Keratinocyte (primary cell): ENCODE measurements at regions not wholly inside any gene's neighbourhood (a gene's known extent, or its start where the extent isn't known, plus 50 kb on each side); places are given as distances from the start of the nearest gene placed in this dataset.
"Not testable (repeated sequence)": the region's sequence is repeated elsewhere in the genome, so short reads cannot be mapped to it uniquely, and the experiment has no call there.

Source experiments
- DNase-seq: peaks from one replicate; pipeline ENCODE4 v3.0.0-alpha.2; 2011; ENCODE audit warnings: low read depth, missing footprints, low spot score
- FAIRE-seq: peaks from 2 replicates; lab custom pipeline; 2011; peaks lifted over from hg19 to GRCh38; lab: Jason Lieb, UNC
- H2AFZ ChIP-seq: 2 replicates; pipeline ENCODE4 v1.6.0; 2012; ENCODE audit warnings: low read length, control low read depth, inconsistent platforms; ENCODE audit not compliant: control insufficient read depth
- H3K27ac ChIP-seq: 2 replicates; pipeline ENCODE4 v1.5.1; 2011; ENCODE audit warnings: low read length; ENCODE audit not compliant: control insufficient read depth, insufficient read depth
- H3K27me3 ChIP-seq: 3 replicates; pipeline ENCODE4 v1.6.0; 2011; ENCODE audit warnings: low read length; ENCODE audit not compliant: control insufficient read depth, insufficient read depth; ENCODE audit errors: extremely low read depth
- H3K36me3 ChIP-seq, 2 experiments: 2 replicates in 1 of 2; 3 replicates in 1 of 2; pipeline ENCODE4 v1.5.1; 2011; ENCODE audit warnings: low read length in 2 of 2, mild to moderate bottlenecking in 1 of 2; ENCODE audit not compliant: control insufficient read depth in 2 of 2, insufficient read depth in 2 of 2; ENCODE audit errors: extremely low read depth in 1 of 2
- H3K4me1 ChIP-seq: 3 replicates; pipeline ENCODE4 v1.5.1; 2011; ENCODE audit warnings: low read length; ENCODE audit not compliant: control insufficient read depth, insufficient read depth; ENCODE audit errors: extremely low read depth
- H3K4me2 ChIP-seq: 3 replicates; pipeline ENCODE4 v1.6.0; 2011; ENCODE audit warnings: low read depth, low read length; ENCODE audit not compliant: control insufficient read depth, insufficient read depth; ENCODE audit errors: extremely low read depth
- H3K4me3 ChIP-seq, 3 experiments: fragments of 200-600 bp in 1 of 3; sonication (generic) in 1 of 3; 2 replicates in 2 of 3; 3 replicates in 1 of 3; pipeline ENCODE4 v1.5.1; 2011 to 2016; ENCODE audit warnings: low read length in 3 of 3, mild to moderate bottlenecking in 3 of 3, control low read depth in 2 of 3, inconsistent platforms in 1 of 3, low read depth in 1 of 3, mixed read lengths in 1 of 3, mixed run types in 1 of 3, moderate library complexity in 1 of 3; ENCODE audit not compliant: control insufficient read depth in 2 of 3, insufficient read depth in 2 of 3; ENCODE audit errors: extremely low read depth in 1 of 3
- H3K79me2 ChIP-seq: 2 replicates; pipeline ENCODE4 v1.6.0; 2012; ENCODE audit warnings: low read length; ENCODE audit not compliant: control insufficient read depth, insufficient read depth
- H3K9ac ChIP-seq: 3 replicates; pipeline ENCODE4 v1.6.0; 2011; ENCODE audit warnings: low read length; ENCODE audit not compliant: control insufficient read depth, insufficient read depth; ENCODE audit errors: extremely low read depth
- H3K9me1 ChIP-seq: 3 replicates; pipeline ENCODE4 v1.6.0; 2011; ENCODE audit warnings: low read length; ENCODE audit not compliant: control insufficient read depth, insufficient read depth; ENCODE audit errors: extremely low read depth
- H3K9me3 ChIP-seq: 2 replicates; pipeline ENCODE4 v1.5.1; 2012; ENCODE audit warnings: low read depth, low read length; ENCODE audit not compliant: control insufficient read depth
- H4K20me1 ChIP-seq: 3 replicates; pipeline ENCODE4 v1.6.0; 2011; ENCODE audit warnings: low read length; ENCODE audit not compliant: control insufficient read depth, insufficient read depth; ENCODE audit errors: extremely low read depth
- CTCF ChIP-seq, 3 experiments: IDR thresholded peaks in 1 of 3; conservative IDR thresholded peaks in 1 of 3; optimal IDR thresholded peaks in 1 of 3; 2 replicates in 2 of 3; 3 replicates in 1 of 3; pipeline versions ENCODE3 to v1.5.1; 2011; ENCODE audit warnings: low read length in 3 of 3, mild to moderate bottlenecking in 3 of 3, moderate library complexity in 2 of 3, control low read depth in 1 of 3, inconsistent platforms in 1 of 3; ENCODE audit not compliant: insufficient read depth in 2 of 3; ENCODE audit errors: extremely low read depth in 1 of 3
- EZH2 ChIP-seq: IDR thresholded peaks from one replicate; pipeline ENCODE4 v1.6.1; 2012; ENCODE audit warnings: inconsistent platforms, mild to moderate bottlenecking, low read length, moderate library complexity
- dilution Hi-C: fragments of 300-500 bp; cut with MboI; formaldehyde crosslinking; loops from one replicate; pipeline ENCODE4 v1.7.0; 2020; ENCODE audit warnings: low sequenced_read_pairs; ENCODE audit not compliant: extremely low pct_ligation_motif_present

DNA sequence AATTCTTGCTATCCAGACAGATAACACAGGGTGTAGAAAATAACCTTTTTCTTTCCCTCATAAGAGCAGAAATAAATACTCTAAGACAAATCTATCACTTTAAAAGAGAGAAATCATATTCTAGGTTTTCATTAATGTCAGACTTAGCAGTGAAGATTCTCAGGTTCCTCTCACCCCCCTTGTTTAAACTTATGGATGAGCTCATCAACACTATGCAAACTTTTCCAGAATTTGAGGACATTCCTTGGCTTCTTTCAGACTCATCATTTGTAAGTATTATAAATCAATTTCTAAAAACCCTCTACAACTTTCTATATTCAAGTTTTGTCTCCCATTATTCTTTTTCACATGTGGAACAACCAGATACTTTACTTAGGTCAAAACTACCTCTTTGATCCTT lies 374.9 kb upstream of the TRPC7 start:
- H2AFZ ChIP-seq = no peak overlapping the region
- dilution Hi-C loops = no loop called here
- no peaks in the 10 kb centered on the region for H3K4me1 ChIP-seq
- FAIRE-seq = no peak
- no peaks in the 10 kb centered on the region for H3K27me3 ChIP-seq
- H3K9ac ChIP-seq = no peak overlapping the region
- no peak overlapping the region for H3K27ac ChIP-seq
- H3K4me2 ChIP-seq = no peak overlapping the region
- no peaks in the 10 kb centered on the region for H3K9me1 ChIP-seq
- no peak overlapping the region for H3K4me3 ChIP-seq
- H3K79me2 ChIP-seq = no peaks in the 10 kb centered on the region
- DNase-seq = no peak
- no peaks in the 10 kb centered on the region for H3K36me3 ChIP-seq
- TF ChIP-seq EZH2 = no peak
- TF ChIP-seq CTCF (optimal IDR thresholded peaks at IDR 0.05 in 1 of 3, IDR thresholded peaks at IDR 0.05 in 1 of 3, conservative IDR thresholded peaks at IDR 0.05 in 1 of 3; ENCODE audit: extremely low read depth in 1 of 3, insufficient read depth in 2 of 3, low read length in 3 of 3) = no peak
- H4K20me1 ChIP-seq = no peaks in the 10 kb centered on the region
- H3K9me3 ChIP-seq = no peaks in the 10 kb centered on the region

DNA sequence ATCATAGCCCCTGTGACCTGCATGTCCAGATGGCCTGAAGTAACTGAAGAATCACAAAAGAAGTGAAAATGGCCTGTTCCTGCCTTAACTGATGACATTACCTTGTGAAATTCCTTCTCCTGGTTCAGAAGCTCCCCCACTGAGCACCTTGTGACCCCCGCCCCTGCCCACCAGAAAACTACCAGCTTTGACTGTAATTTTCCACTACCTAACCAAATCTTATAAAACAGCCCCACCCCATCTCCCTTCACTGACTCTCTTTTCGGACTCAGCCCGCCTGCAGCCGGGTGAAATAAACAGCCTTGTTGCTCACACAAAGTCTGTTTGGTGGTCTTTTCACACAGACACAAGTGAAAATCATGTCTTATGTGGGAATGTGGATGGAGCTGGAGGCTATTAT lies 373.9 kb upstream of the TRPC7 start:
- H3K27ac ChIP-seq, H3K4me3 ChIP-seq, H3K9ac ChIP-seq, H3K27me3 ChIP-seq, FAIRE-seq, H3K4me2 ChIP-seq, DNase-seq, H3K9me3 ChIP-seq, H3K36me3 ChIP-seq, H3K4me1 ChIP-seq, H4K20me1 ChIP-seq, H2AFZ ChIP-seq, H3K79me2 ChIP-seq, H3K9me1 ChIP-seq, dilution Hi-C loops: not testable (repeated sequence)

DNA sequence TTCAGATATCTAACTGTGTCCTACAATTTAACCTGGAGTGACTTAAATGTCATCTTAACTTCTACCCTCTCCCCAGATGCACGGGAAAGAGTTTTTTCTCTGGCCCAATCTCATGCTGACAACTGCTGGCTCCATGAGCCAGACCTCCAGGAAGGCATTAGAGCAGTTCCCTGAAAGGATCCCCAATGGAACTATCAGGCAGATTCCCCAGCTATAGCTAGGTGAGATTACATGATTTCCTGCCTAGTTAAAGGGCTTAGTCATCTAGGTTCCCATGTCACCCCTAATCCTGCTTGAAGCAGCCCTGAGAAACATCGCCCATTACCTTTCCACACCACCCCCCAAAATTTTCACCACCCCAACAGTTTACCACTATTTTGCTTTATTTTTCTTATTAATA lies 373.5 kb upstream of the TRPC7 start:
- Histone ChIP-seq H2AFZ (no peak overlapping the region), H3K4me3 (no peak overlapping the region), H3K4me1 (no peaks in the 10 kb centered on the region), H3K27ac (no peak overlapping the region), H3K9ac (no peak overlapping the region), H3K36me3 (no peaks in the 10 kb centered on the region), H3K79me2 (no peaks in the 10 kb centered on the region), H3K9me1 (no peaks in the 10 kb centered on the region), H4K20me1 (no peaks in the 10 kb centered on the region), H3K9me3 (no peaks in the 10 kb centered on the region), H3K27me3 (no peaks in the 10 kb centered on the region), H3K4me2 (no peak overlapping the region)
- dilution Hi-C loops = no loop called here
- no peak for DNase-seq
- TF ChIP-seq EZH2 = no peak
- TF ChIP-seq CTCF (optimal IDR thresholded peaks at IDR 0.05 in 1 of 3, IDR thresholded peaks at IDR 0.05 in 1 of 3, conservative IDR thresholded peaks at IDR 0.05 in 1 of 3; ENCODE audit: extremely low read depth in 1 of 3, insufficient read depth in 2 of 3, low read length in 3 of 3) = no peak
- FAIRE-seq = no peak
